ENCODE measurements at regions not wholly inside any gene's neighbourhood (a gene's known extent, or its start where the extent isn't known, plus 50 kb on each side); places are given as distances from the start of the nearest gene placed in this dataset.

DNA sequence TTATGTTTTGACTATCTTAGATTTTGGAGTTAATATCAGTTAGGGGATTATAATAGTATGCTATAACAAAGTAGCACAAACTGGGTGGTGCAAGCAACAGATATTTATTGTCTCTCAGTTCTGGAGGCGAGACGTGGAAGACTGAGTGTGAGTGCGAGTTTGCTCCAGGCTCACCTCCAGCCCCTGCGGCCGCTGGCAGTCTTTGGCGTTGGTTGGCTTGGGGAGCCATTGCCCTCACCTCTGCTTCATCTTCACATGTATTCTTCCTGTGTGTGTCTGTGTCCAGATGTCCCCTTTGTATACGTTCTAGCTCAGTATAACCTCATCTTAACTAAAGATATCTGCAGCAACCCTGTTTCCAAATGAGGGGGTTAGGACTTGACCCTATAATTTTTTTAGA, 343.9 kb upstream of the COBL start:
- dilution Hi-C loops (cut with HindIII; ENCODE audit: low sequenced_read_pairs, unreplicated experiment) (no loop called here), in situ Hi-C loops (cut with MboI; ENCODE audit: low sequenced_read_pairs) (no loop called here), intact Hi-C loops (cut with micrococcal nuclease) (no loop called here)
- DNase-seq (no peak), ATAC-seq (ENCODE audit: low read depth) (no peak)
- no peak overlapping the region for H3K9ac ChIP-seq (ENCODE audit: low read depth, low read length)
- TF ChIP-seq BHLHE40 (IDR thresholded peaks at IDR 0.05; ENCODE audit: low read depth, low read length) (no peak), FOS (IDR thresholded peaks at IDR 0.05; ENCODE audit: low read depth, low read length) (no peak), CHD1 (IDR thresholded peaks at IDR 0.05; ENCODE audit: low read depth, low read length) (no peak), CTCF (conservative IDR thresholded peaks at IDR 0.05; ENCODE audit: low read depth, low read length) (no peak), MAFK (IDR thresholded peaks at IDR 0.05; ENCODE audit: low read depth, low read length) (no peak), MXI1 (IDR thresholded peaks at IDR 0.05; ENCODE audit: borderline replicate concordance, low read depth, low read length) (no peak), CEBPB (IDR thresholded peaks at IDR 0.05; ENCODE audit: low read depth, low read length) (no peak), MAZ (IDR thresholded peaks at IDR 0.05; ENCODE audit: borderline replicate concordance, low read depth, low read length) (no peak), POLR2A (IDR thresholded peaks at IDR 0.05; ENCODE audit: low read depth, low read length) (no peak), RAD21 (IDR thresholded peaks at IDR 0.05; ENCODE audit: low read length) (no peak), RCOR1 (IDR thresholded peaks at IDR 0.05; ENCODE audit: insufficient replicate concordance, low read length) (no peak), NFE2L2 (IDR thresholded peaks at IDR 0.05; ENCODE audit: low read depth, low read length) (no peak), RFX5 (IDR thresholded peaks at IDR 0.05; ENCODE audit: low read depth, low read length) (no peak), SMC3 (IDR thresholded peaks at IDR 0.05; ENCODE audit: low read depth, low read length) (no peak)
- TF ChIP-seq, protein P1, sequence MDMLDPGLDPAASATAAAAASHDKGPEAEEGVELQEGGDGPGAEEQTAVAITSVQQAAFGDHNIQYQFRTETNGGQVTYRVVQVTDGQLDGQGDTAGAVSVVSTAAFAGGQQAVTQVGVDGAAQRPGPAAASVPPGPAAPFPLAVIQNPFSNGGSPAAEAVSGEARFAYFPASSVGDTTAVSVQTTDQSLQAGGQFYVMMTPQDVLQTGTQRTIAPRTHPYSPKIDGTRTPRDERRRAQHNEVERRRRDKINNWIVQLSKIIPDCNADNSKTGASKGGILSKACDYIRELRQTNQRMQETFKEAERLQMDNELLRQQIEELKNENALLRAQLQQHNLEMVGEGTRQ (IDR thresholded peaks at IDR 0.05; ENCODE audit: low read depth, low read length): no peak
- no peak overlapping the region for H3K4me2 ChIP-seq (ENCODE audit: low read depth, low read length)
- H2BK15ac ChIP-seq (ENCODE audit: low read depth, low read length): no peak overlapping the region
- CTCF ChIA-PET: no interaction called here
- no peak overlapping the region for H2BK5ac ChIP-seq (ENCODE audit: low read depth, low read length, poor library complexity, severe bottlenecking)
- H3K79me1 ChIP-seq (ENCODE audit: low read depth in 1 of 2, low read length in 2 of 2): no peaks in the 10 kb centered on the region
- no peak overlapping the region for H4K91ac ChIP-seq (ENCODE audit: insufficient read depth, low read depth, low read length)
- H3K18ac ChIP-seq (ENCODE audit: low read depth, low read length): no peak overlapping the region
- no peak overlapping the region for H2AK5ac ChIP-seq (ENCODE audit: low read depth, low read length)
- H3K27ac ChIP-seq (ENCODE audit: insufficient read depth, low read length): no peak overlapping the region
- no peak overlapping the region for H2BK120ac ChIP-seq (ENCODE audit: low read depth, low read length)
- no peak overlapping the region for H4K5ac ChIP-seq (ENCODE audit: low read depth, low read length)
- H4K20me1 ChIP-seq (ENCODE audit: insufficient read depth, low read length): no peaks in the 10 kb centered on the region
- WGBS, 2 experiments (ENCODE audit: extremely low coverage in 2 of 2, insufficient read length in 1 of 2): no CpG with 5 or more reads among the region's 7 CpGs
- no peaks in the 10 kb centered on the region for H3K9me1 ChIP-seq (ENCODE audit: insufficient read depth, low read length)
- no peak overlapping the region for H3K4me3 ChIP-seq (ENCODE audit: insufficient read depth, low read depth, low read length)
- H3K14ac ChIP-seq (replicated peaks; ENCODE audit: low read depth, low read length): no peak overlapping the region
- H3K4ac ChIP-seq (ENCODE audit: low read depth, low read length): no peak overlapping the region
- H3K56ac ChIP-seq (ENCODE audit: extremely low read depth, insufficient read depth, low read length): no peak overlapping the region
- BruUV-seq (replicated peaks): no TSS peak
- H3K36me3 ChIP-seq (ENCODE audit: control insufficient read depth, insufficient read depth, low read length): no peaks in the 10 kb centered on the region
- H2AFZ ChIP-seq (replicated peaks; ENCODE audit: low read length, poor library complexity): no peak overlapping the region
- no peak overlapping the region for H2AK9ac ChIP-seq (replicated peaks; ENCODE audit: low read depth, low read length, poor library complexity)
- H3K4me1 ChIP-seq (ENCODE audit: control insufficient read depth, insufficient read depth, low read length): no peaks in the 10 kb centered on the region
- no peak overlapping the region for H4K8ac ChIP-seq (ENCODE audit: low read depth in 2 of 2, low read length in 2 of 2)
- peaks cover 24% of the 10 kb centered on the region for H3K9me3 ChIP-seq (ENCODE audit: control insufficient read depth, insufficient read depth, low read length)
- H3K23ac ChIP-seq (ENCODE audit: low read depth, low read length): no peak overlapping the region
- no peak overlapping the region for H2BK20ac ChIP-seq (ENCODE audit: low read depth, low read length)
- no peaks in the 10 kb centered on the region for H3K27me3 ChIP-seq (ENCODE audit: control insufficient read depth, insufficient read depth, low read length)
- POLR2A ChIA-PET (ENCODE audit: unreplicated experiment): no interaction called here
